Panc1 (cell line): ENCODE measurements at regions not wholly inside any gene's neighbourhood (a gene's known extent, or its start where the extent isn't known, plus 50 kb on each side); places are given as distances from the start of the nearest gene placed in this dataset.

Experiments
- ATAC-seq: fragments of 200-7000 bp; cut with Tn5 transposase; 2 replicates; pipeline ENCODE4 v1.9.1; 2020; ENCODE audit warnings: mild to moderate bottlenecking, moderate library complexity
- BruUV-seq: library from RNA; stranded (reverse); fragments of 400-500 nt; replicated peaks from 2 replicates; lab custom pipeline; 2021; lab: Mats Ljungman, UMichigan
- CTCF ChIA-PET: fragments of 300-600 bp; sonication (Branson Sonifier 250); formaldehyde crosslinking; loops from one replicate; lab custom pipeline; 2022; ENCODE audit warnings: antibody characterized with exemption; lab: Charles Lee
- POLR2A ChIA-PET: fragments of 300-600 bp; sonication (Branson Sonifier 250); formaldehyde crosslinking; loops from one replicate; lab custom pipeline; 2022; ENCODE audit warnings: antibody characterized with exemption; lab: Charles Lee
- DNase-seq: peaks from one replicate; pipeline ENCODE4 v3.0.0-alpha.2; 2010; ENCODE audit warnings: low read depth, low spot score
- H3K27ac ChIP-seq: 2 replicates; pipeline ENCODE4 v1.5.1; 2011; ENCODE audit warnings: mild to moderate bottlenecking, low read length, inconsistent platforms
- H3K27me3 ChIP-seq: fragments of 200-500 bp; sonication (Bioruptor generic); 2 replicates; pipeline ENCODE4 v1.6.0; 2014; ENCODE audit warnings: low read length, inconsistent platforms; ENCODE audit not compliant: control insufficient read depth, insufficient read depth
- H3K36me3 ChIP-seq: fragments of 200-500 bp; sonication (Bioruptor generic); 2 replicates; pipeline ENCODE4 v1.5.1; 2014; ENCODE audit warnings: inconsistent platforms, mild to moderate bottlenecking, low read length, moderate library complexity; ENCODE audit not compliant: control insufficient read depth, insufficient read depth
- H3K4me1 ChIP-seq: 2 replicates; pipeline ENCODE4 v1.5.1; 2011; ENCODE audit warnings: inconsistent platforms, mild to moderate bottlenecking, low read length, moderate library complexity; ENCODE audit not compliant: control insufficient read depth, insufficient read depth
- H3K4me3 ChIP-seq, 2 experiments: 2 replicates each; pipeline ENCODE4 v1.5.1; 2011 to 2012; ENCODE audit warnings: low read depth in 2 of 2, low read length in 2 of 2, mild to moderate bottlenecking in 2 of 2, inconsistent platforms in 1 of 2, moderate library complexity in 1 of 2
- H3K9me3 ChIP-seq: fragments of 200-500 bp; sonication (Bioruptor generic); 2 replicates; pipeline ENCODE4 v1.5.1; 2014; ENCODE audit warnings: low read depth, mild to moderate bottlenecking, inconsistent platforms, low read length, moderate library complexity; ENCODE audit not compliant: control insufficient read depth, insufficient read depth
- POLR2AphosphoS5 ChIP-seq: IDR thresholded peaks from 2 replicates; pipeline ENCODE4 v1.6.1; 2012; ENCODE audit warnings: mild to moderate bottlenecking, low read depth, low read length, moderate library complexity
- SIN3A ChIP-seq: IDR thresholded peaks from 2 replicates; pipeline ENCODE4 v1.6.1; 2012; ENCODE audit warnings: low read depth, mild to moderate bottlenecking, low read length, moderate library complexity, borderline replicate concordance; ENCODE audit not compliant: insufficient read depth
- TCF7L2 ChIP-seq: IDR thresholded peaks from 2 replicates; pipeline ENCODE4 v1.6.1; 2011; ENCODE audit warnings: mild to moderate bottlenecking, low read depth, low read length, inconsistent platforms
- in situ Hi-C: cut with HindIII; loops from 2 replicates; pipeline ENCODE4 v1.10.0; 2016; ENCODE audit warnings: low sequenced_read_pairs, low pct_unique_long_range_greater_than_20kb
- intact Hi-C: fragments of 100-400 bp; cut with micrococcal nuclease; formaldehyde crosslinking; loops from one replicate; pipeline ENCODE4 v1.10.0; 2022; ENCODE audit not compliant: unreplicated experiment
- TF ChIP-seq, protein P1 (sequence below): fragments of 450-650 bp; IDR thresholded peaks from 2 replicates; pipeline ENCODE4 v1.5.1; 2017; ENCODE audit warnings: mild to moderate bottlenecking
- TF ChIP-seq, protein P2 (sequence below), 2 experiments: IDR thresholded peaks; 2 replicates each; pipeline ENCODE4 v1.6.1; 2011 to 2012; ENCODE audit warnings: low read depth in 2 of 2, control low read depth in 1 of 2, low read length in 1 of 2, mild to moderate bottlenecking in 1 of 2, moderate library complexity in 1 of 2; ENCODE audit not compliant: insufficient read depth in 1 of 2

DNA sequence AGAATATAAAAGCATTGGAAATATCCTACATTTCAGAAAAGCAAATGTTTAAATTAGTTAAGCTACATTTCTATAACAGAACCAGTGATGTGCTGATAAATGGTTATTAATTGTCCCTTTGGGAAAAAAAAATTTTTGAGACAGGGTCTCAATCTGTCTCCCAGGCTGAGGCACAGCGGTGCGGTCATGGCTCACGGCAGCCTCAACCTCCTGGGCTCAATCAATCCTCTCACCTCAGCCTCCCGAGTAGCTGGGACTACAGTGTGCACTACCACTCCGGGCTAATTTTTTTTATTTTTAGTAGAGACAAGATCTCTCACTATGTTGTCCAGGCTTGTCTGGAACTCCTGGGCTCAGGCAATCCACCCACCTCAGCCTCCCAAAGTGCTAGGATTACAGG lies 194.8 kb upstream of the SALL3 start:
- DNase-seq, result no peak
- H3K27me3 ChIP-seq, result peaks cover 29% of the 10 kb centered on the region
- no TSS peak for BruUV-seq
- no peak overlapping the region for H3K27ac ChIP-seq
- H3K36me3 ChIP-seq, result no peaks in the 10 kb centered on the region
- in situ Hi-C loops (no loop called here), intact Hi-C loops (no loop called here)
- no peak overlapping the region for H3K4me3 ChIP-seq
- no peaks in the 10 kb centered on the region for H3K4me1 ChIP-seq
- ChIA-PET CTCF (no interaction called here), POLR2A (no interaction called here)
- TF ChIP-seq, protein P1, sequence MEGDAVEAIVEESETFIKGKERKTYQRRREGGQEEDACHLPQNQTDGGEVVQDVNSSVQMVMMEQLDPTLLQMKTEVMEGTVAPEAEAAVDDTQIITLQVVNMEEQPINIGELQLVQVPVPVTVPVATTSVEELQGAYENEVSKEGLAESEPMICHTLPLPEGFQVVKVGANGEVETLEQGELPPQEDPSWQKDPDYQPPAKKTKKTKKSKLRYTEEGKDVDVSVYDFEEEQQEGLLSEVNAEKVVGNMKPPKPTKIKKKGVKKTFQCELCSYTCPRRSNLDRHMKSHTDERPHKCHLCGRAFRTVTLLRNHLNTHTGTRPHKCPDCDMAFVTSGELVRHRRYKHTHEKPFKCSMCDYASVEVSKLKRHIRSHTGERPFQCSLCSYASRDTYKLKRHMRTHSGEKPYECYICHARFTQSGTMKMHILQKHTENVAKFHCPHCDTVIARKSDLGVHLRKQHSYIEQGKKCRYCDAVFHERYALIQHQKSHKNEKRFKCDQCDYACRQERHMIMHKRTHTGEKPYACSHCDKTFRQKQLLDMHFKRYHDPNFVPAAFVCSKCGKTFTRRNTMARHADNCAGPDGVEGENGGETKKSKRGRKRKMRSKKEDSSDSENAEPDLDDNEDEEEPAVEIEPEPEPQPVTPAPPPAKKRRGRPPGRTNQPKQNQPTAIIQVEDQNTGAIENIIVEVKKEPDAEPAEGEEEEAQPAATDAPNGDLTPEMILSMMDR, result no peak
- TF ChIP-seq TCF7L2, result no peak
- TF ChIP-seq, protein P2, sequence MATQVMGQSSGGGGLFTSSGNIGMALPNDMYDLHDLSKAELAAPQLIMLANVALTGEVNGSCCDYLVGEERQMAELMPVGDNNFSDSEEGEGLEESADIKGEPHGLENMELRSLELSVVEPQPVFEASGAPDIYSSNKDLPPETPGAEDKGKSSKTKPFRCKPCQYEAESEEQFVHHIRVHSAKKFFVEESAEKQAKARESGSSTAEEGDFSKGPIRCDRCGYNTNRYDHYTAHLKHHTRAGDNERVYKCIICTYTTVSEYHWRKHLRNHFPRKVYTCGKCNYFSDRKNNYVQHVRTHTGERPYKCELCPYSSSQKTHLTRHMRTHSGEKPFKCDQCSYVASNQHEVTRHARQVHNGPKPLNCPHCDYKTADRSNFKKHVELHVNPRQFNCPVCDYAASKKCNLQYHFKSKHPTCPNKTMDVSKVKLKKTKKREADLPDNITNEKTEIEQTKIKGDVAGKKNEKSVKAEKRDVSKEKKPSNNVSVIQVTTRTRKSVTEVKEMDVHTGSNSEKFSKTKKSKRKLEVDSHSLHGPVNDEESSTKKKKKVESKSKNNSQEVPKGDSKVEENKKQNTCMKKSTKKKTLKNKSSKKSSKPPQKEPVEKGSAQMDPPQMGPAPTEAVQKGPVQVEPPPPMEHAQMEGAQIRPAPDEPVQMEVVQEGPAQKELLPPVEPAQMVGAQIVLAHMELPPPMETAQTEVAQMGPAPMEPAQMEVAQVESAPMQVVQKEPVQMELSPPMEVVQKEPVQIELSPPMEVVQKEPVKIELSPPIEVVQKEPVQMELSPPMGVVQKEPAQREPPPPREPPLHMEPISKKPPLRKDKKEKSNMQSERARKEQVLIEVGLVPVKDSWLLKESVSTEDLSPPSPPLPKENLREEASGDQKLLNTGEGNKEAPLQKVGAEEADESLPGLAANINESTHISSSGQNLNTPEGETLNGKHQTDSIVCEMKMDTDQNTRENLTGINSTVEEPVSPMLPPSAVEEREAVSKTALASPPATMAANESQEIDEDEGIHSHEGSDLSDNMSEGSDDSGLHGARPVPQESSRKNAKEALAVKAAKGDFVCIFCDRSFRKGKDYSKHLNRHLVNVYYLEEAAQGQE (IDR thresholded peaks at IDR 0.05; ENCODE audit: insufficient read depth in 1 of 2, low read depth in 2 of 2, low read length in 1 of 2), result no peak
- TF ChIP-seq SIN3A, result no peak
- TF ChIP-seq POLR2AphosphoS5, result no peak
- no peaks in the 10 kb centered on the region for H3K9me3 ChIP-seq
- ATAC-seq, result no peak

DNA sequence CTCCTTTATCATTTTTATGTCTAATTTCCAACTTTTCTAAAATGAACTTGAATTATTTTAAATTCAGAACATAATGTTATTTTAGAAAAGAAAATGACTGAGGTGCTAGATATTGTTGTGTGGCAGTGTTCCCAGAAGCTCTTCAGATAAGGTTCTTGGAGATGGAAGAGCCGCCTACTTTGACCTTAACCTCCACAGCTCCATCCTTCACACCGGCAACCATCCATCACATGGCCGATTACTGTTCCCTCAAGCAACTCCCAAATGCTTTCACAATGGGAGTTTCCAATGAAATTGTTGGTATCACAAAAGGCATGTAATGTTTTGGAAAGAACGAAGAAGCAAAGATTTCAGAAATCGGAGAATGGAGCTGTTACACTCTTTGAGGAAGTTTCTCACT lies 193.9 kb upstream of the SALL3 start:
- CTCF ChIA-PET, result no interaction called here
- peaks cover 34% of the 10 kb centered on the region for H3K27me3 ChIP-seq
- no peaks in the 10 kb centered on the region for H3K36me3 ChIP-seq
- no peaks in the 10 kb centered on the region for H3K4me1 ChIP-seq
- no TSS peak for BruUV-seq
- POLR2A ChIA-PET, result no interaction called here
- DNase-seq (no peak), ATAC-seq (no peak)
- H3K9me3 ChIP-seq, result no peaks in the 10 kb centered on the region
- TF ChIP-seq, protein P2 (IDR thresholded peaks at IDR 0.05; ENCODE audit: insufficient read depth in 1 of 2, low read depth in 2 of 2, low read length in 1 of 2), result no peak
- TF ChIP-seq TCF7L2, result no peak
- TF ChIP-seq POLR2AphosphoS5, result no peak
- no peak for TF ChIP-seq SIN3A
- TF ChIP-seq, protein P1, result no peak
- intact Hi-C loops, result no loop called here
- no peak overlapping the region for H3K4me3 ChIP-seq
- no peak overlapping the region for H3K27ac ChIP-seq
- in situ Hi-C loops, result no loop called here
